ENCODE measurements at regions not wholly inside any gene's neighbourhood (a gene's known extent, or its start where the extent isn't known, plus 50 kb on each side); places are given as distances from the start of the nearest gene placed in this dataset.
"Not testable (repeated sequence)": the region's sequence is repeated elsewhere in the genome, so short reads cannot be mapped to it uniquely, and the experiment has no call there.

DNA sequence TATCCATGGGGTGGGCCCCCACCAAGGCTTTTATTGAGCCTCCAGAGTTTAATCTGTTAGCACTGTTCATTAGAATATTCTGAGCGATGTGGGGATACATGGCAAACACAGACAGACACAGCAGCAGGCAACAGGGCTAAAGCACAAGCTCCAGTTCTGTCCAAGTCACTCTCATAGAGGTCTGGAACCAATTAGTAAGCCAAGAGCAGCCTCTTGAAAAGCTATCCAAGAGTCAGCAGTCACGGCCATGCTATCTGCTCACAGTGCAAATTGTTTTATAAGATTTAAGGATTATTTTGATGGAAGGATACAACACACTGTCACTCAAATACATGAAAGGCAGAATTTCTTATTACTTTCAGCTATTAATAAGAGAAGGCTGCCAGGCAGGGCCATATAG, 86.4 kb upstream of the DGKB start:
- H3K79me2 ChIP-seq (ENCODE audit: insufficient read depth, low read depth): no peaks in the 10 kb centered on the region
- H3K27me3 ChIP-seq (ENCODE audit: insufficient read depth, low read depth): no peaks in the 10 kb centered on the region
- no peaks in the 10 kb centered on the region for H4K20me1 ChIP-seq (ENCODE audit: insufficient read depth)
- TF ChIP-seq CTCF (conservative IDR thresholded peaks at IDR 0.05; ENCODE audit: low read depth, low read length): no peak
- no peak overlapping the region for H2AFZ ChIP-seq (ENCODE audit: low read depth)
- H3K4me1 ChIP-seq (ENCODE audit: low read depth, poor library complexity, severe bottlenecking): no peaks in the 10 kb centered on the region
- no peak overlapping the region for H3K4me2 ChIP-seq
- H3K4me3 ChIP-seq (IDR thresholded peaks at IDR 0.05; ENCODE audit: insufficient read depth, low read depth, low read length): no peak overlapping the region
- H3K9ac ChIP-seq: no peak overlapping the region
- no peak overlapping the region for H3K27ac ChIP-seq
- no peaks in the 10 kb centered on the region for H3K36me3 ChIP-seq (ENCODE audit: insufficient read depth)

DNA sequence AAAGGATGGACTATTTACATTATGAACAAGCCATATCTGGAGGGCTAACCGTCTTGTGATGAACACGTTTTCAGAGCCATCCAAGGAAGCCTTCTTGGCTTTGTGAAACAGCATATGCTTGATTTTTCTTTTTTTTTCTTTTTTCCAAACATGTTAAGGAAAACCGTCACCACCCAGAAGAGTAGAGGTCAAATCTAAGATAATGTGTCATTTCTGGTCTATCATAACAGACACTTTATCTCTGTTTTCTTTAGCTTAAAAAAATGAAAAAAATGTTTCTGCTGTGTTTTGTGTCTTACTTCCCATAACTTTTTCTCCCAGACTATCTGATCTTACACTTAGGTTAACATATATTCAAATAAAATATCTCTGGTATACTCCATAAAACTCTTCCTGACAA, 76.1 kb upstream of the DGKB start:
- Histone ChIP-seq H3K4me1 (ENCODE audit: low read depth, poor library complexity, severe bottlenecking) (peaks cover 23% of the 10 kb centered on the region), H3K27me3 (ENCODE audit: insufficient read depth, low read depth) (no peaks in the 10 kb centered on the region), H3K36me3 (ENCODE audit: insufficient read depth) (no peaks in the 10 kb centered on the region), H3K9ac (no peak overlapping the region), H4K20me1 (ENCODE audit: insufficient read depth) (no peaks in the 10 kb centered on the region), H3K79me2 (ENCODE audit: insufficient read depth, low read depth) (no peaks in the 10 kb centered on the region), H2AFZ (ENCODE audit: low read depth) (no peak overlapping the region), H3K27ac (no peak overlapping the region), H3K4me2 (no peak overlapping the region), H3K4me3 (IDR thresholded peaks at IDR 0.05; ENCODE audit: insufficient read depth, low read depth, low read length) (no peak overlapping the region)
- no peak for TF ChIP-seq CTCF (conservative IDR thresholded peaks at IDR 0.05; ENCODE audit: low read depth, low read length)

DNA sequence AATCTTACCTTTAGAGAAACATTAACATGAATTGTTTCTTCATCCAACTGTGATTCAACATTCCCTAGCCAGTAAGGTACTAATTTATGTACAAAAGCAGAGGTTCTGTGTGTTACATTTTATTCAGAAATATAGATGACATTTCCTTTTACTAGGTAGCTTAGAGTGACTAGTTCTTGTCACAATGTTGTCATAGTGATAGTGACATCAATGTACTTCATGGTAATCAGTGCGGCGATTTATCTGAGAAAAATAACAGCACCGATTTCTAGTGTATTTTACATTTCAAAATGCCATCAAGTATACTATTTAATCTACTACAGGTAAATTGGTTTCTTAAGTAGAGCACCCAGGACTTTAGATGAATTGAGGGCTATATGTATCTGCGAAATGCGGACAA, 72.1 kb upstream of the DGKB start:
- H3K79me2 ChIP-seq (ENCODE audit: insufficient read depth, low read depth): no peaks in the 10 kb centered on the region
- peaks cover 50% of the 10 kb centered on the region for H3K4me1 ChIP-seq (ENCODE audit: low read depth, poor library complexity, severe bottlenecking)
- no peak overlapping the region for H3K27ac ChIP-seq
- no peaks in the 10 kb centered on the region for H3K27me3 ChIP-seq (ENCODE audit: insufficient read depth, low read depth)
- no peak for TF ChIP-seq CTCF (conservative IDR thresholded peaks at IDR 0.05; ENCODE audit: low read depth, low read length)
- no peak overlapping the region for H3K9ac ChIP-seq
- no peak overlapping the region for H3K4me3 ChIP-seq (IDR thresholded peaks at IDR 0.05; ENCODE audit: insufficient read depth, low read depth, low read length)
- no peaks in the 10 kb centered on the region for H4K20me1 ChIP-seq (ENCODE audit: insufficient read depth)
- H2AFZ ChIP-seq (ENCODE audit: low read depth): no peak overlapping the region
- peak overlapping the region; percentile 42; the same call in 1 of the 2 replicates for H3K4me2 ChIP-seq
- H3K36me3 ChIP-seq (ENCODE audit: insufficient read depth): no peaks in the 10 kb centered on the region

- H3K36me3 ChIP-seq (ENCODE audit: insufficient read depth): no peaks in the 10 kb centered on the region
- TF ChIP-seq CTCF (conservative IDR thresholded peaks at IDR 0.05; ENCODE audit: low read depth, low read length): no peak
- H3K4me2 ChIP-seq: peak overlapping the region; percentile 49
- H3K79me2 ChIP-seq (ENCODE audit: insufficient read depth, low read depth): no peaks in the 10 kb centered on the region
- H3K4me3 ChIP-seq (IDR thresholded peaks at IDR 0.05; ENCODE audit: insufficient read depth, low read depth, low read length): no peak overlapping the region
- no peak overlapping the region; the same call in 1 of the 2 replicates for H2AFZ ChIP-seq (ENCODE audit: low read depth)
- H4K20me1 ChIP-seq (ENCODE audit: insufficient read depth): no peaks in the 10 kb centered on the region
- H3K27me3 ChIP-seq (ENCODE audit: insufficient read depth, low read depth): no peaks in the 10 kb centered on the region
- H3K27ac ChIP-seq: no peak overlapping the region
- peaks cover 50% of the 10 kb centered on the region for H3K4me1 ChIP-seq (ENCODE audit: low read depth, poor library complexity, severe bottlenecking)
- no peak overlapping the region for H3K9ac ChIP-seq
Measured at GRCh38 chr7:14973712-14974428, 71.3 kb upstream of the DGKB start.

GRCh38 chr7:14971678-14972077, 69.1 kb upstream of the DGKB start:
- Histone ChIP-seq H3K27ac (peak overlapping the region; percentile 51), H3K4me1 (ENCODE audit: low read depth, poor library complexity, severe bottlenecking) (peaks cover 50% of the 10 kb centered on the region), H3K4me2 (peak overlapping the region; percentile 92), H3K9ac (peak overlapping the region; percentile 42; the same call in 1 of the 2 replicates), H2AFZ (ENCODE audit: low read depth) (peak overlapping the region; percentile 87)
- H3K36me3 ChIP-seq (ENCODE audit: insufficient read depth); H3K27me3 ChIP-seq (ENCODE audit: insufficient read depth, low read depth); H3K79me2 ChIP-seq (ENCODE audit: insufficient read depth, low read depth); H4K20me1 ChIP-seq (ENCODE audit: insufficient read depth); H3K4me3 ChIP-seq (IDR thresholded peaks at IDR 0.05; ENCODE audit: insufficient read depth, low read depth, low read length): not testable (repeated sequence)

DNA sequence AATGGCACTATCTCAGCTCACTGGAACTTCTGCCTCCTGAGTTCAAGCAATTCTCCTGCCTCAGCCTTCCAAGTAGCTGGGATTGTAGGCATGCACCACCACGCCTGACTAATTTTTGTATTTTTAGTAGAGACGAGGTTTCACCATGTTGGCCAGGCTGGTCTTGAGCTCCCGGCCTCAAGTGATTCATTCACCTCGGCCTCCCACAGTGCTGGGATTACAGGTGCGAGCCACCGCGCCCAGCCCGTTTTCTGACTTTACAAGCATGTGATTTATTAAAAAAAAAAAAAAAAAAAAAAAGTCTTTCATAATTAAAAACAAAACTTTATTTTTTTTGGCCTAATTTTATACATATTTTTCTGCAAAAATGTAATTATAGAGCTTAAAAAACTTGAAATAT, 64.8 kb upstream of the DGKB start:
- H2AFZ ChIP-seq (ENCODE audit: low read depth); H3K27me3 ChIP-seq (ENCODE audit: insufficient read depth, low read depth); H3K4me3 ChIP-seq (IDR thresholded peaks at IDR 0.05; ENCODE audit: insufficient read depth, low read depth, low read length); H3K4me2 ChIP-seq; H4K20me1 ChIP-seq (ENCODE audit: insufficient read depth); H3K79me2 ChIP-seq (ENCODE audit: insufficient read depth, low read depth); H3K36me3 ChIP-seq (ENCODE audit: insufficient read depth); H3K27ac ChIP-seq; H3K9ac ChIP-seq: not testable (repeated sequence)
- H3K4me1 ChIP-seq (ENCODE audit: low read depth, poor library complexity, severe bottlenecking): peaks cover 25% of the 10 kb centered on the region

Measured in KMS-11 (cell line).